GM12878 (cell line): ENCODE measurements at regions not wholly inside any gene's neighbourhood (a gene's known extent, or its start where the extent isn't known, plus 50 kb on each side); places are given as distances from the start of the nearest gene placed in this dataset.

Experiments used
- CHD2 ChIP-seq: IDR thresholded peaks from 2 replicates; pipeline ENCODE4 v1.6.1; 2011; ENCODE audit warnings: low read depth, low read length, improper control_type of control experiment, borderline replicate concordance
- CHD4 ChIP-seq: fragments of 200-600 bp; sonication (generic); IDR thresholded peaks from 2 replicates; pipeline ENCODE4 v1.6.1; 2016; ENCODE audit warnings: mild to moderate bottlenecking
- IRF3 ChIP-seq: fragments of 450-650 bp; IDR thresholded peaks from 2 replicates; pipeline ENCODE4 v1.6.1; 2014; ENCODE audit warnings: mild to moderate bottlenecking
- MTA3 ChIP-seq: IDR thresholded peaks from 2 replicates; pipeline ENCODE4 v1.6.1; 2012; ENCODE audit warnings: low read length, inconsistent platforms, borderline replicate concordance
- POLR2A ChIP-seq: IDR thresholded peaks from 2 replicates; pipeline ENCODE4 v1.6.1; 2011; ENCODE audit warnings: low read depth, mild to moderate bottlenecking, low read length
- RCOR1 ChIP-seq: conservative IDR thresholded peaks from 2 replicates; pipeline ENCODE4 v1.6.1; 2012; ENCODE audit warnings: low read depth, low read length, improper control_type of control experiment
- TF ChIP-seq, protein P1 (sequence below), 3 experiments: IDR thresholded peaks in 2 of 3; conservative IDR thresholded peaks in 1 of 3; 2 replicates each; pipeline ENCODE4 v1.5.1; 2011; ENCODE audit warnings: low read depth in 3 of 3, low read length in 3 of 3, mild to moderate bottlenecking in 3 of 3, control low read depth in 2 of 3, moderate library complexity in 2 of 3, inconsistent platforms in 1 of 3, mixed read lengths in 1 of 3; ENCODE audit not compliant: control insufficient read depth in 2 of 3, insufficient read depth in 1 of 3; ENCODE audit errors: extremely low read depth in 1 of 3

DNA sequence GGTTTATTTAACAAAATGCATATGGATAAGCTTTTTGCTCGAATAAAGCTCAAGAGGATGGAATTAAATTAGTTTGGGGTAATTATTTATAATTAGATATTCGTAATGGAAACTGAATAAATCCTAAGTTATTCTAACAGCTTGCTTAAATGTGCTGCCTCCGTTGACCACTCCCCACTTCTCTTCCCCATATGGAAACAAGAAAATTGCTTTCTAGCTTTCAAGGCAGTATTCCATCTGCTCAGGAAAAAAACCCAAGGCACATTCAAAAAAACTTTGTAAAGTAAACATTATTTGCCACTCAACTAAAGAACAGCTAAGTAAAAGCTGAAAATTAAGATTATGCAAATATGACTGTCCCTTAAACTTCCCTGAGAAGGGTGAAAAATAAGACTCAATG lies 369.2 kb downstream of the HAO1 start:
- TF ChIP-seq CHD4 (no peak), IRF3 (no peak), CHD2 (no peak), RCOR1 (no peak), POLR2A (no peak), MTA3 (no peak)
- TF ChIP-seq, protein P1, sequence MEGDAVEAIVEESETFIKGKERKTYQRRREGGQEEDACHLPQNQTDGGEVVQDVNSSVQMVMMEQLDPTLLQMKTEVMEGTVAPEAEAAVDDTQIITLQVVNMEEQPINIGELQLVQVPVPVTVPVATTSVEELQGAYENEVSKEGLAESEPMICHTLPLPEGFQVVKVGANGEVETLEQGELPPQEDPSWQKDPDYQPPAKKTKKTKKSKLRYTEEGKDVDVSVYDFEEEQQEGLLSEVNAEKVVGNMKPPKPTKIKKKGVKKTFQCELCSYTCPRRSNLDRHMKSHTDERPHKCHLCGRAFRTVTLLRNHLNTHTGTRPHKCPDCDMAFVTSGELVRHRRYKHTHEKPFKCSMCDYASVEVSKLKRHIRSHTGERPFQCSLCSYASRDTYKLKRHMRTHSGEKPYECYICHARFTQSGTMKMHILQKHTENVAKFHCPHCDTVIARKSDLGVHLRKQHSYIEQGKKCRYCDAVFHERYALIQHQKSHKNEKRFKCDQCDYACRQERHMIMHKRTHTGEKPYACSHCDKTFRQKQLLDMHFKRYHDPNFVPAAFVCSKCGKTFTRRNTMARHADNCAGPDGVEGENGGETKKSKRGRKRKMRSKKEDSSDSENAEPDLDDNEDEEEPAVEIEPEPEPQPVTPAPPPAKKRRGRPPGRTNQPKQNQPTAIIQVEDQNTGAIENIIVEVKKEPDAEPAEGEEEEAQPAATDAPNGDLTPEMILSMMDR (IDR thresholded peaks at IDR 0.05 in 2 of 3, conservative IDR thresholded peaks at IDR 0.05 in 1 of 3; ENCODE audit: control insufficient read depth in 2 of 3, extremely low read depth in 1 of 3, insufficient read depth in 1 of 3, low read depth in 3 of 3, low read length in 3 of 3) = no peak
